ENCODE measurements at regions not wholly inside any gene's neighbourhood (a gene's known extent, or its start where the extent isn't known, plus 50 kb on each side); places are given as distances from the start of the nearest gene placed in this dataset.
"Not testable (repeated sequence)": the region's sequence is repeated elsewhere in the genome, so short reads cannot be mapped to it uniquely, and the experiment has no call there.

- DNase-seq, result not testable (repeated sequence)
These were observed 146.8 kb upstream of the ROPN1B start for GRCh38 chr3:125822175-125822574.

- DNase-seq, result not testable (repeated sequence)
These were observed 137.8 kb upstream of the ROPN1B start for GRCh38 chr3:125831005-125831750.

- DNase-seq, result not testable (repeated sequence)
These were observed 133.4 kb upstream of the ROPN1B start for GRCh38 chr3:125835562-125835961.

- not testable (repeated sequence) for DNase-seq
These were observed 132.9 kb upstream of the ROPN1B start for GRCh38 chr3:125836011-125836551.

- not testable (repeated sequence) for DNase-seq
These were observed 132.2 kb upstream of the ROPN1B start for GRCh38 chr3:125836786-125837185.

- not testable (repeated sequence) for DNase-seq
These were observed 130.1 kb upstream of the ROPN1B start for GRCh38 chr3:125838857-125839256.

- DNase-seq, result not testable (repeated sequence)
These were observed 128.5 kb upstream of the ROPN1B start for GRCh38 chr3:125840465-125840864.

- not testable (repeated sequence) for DNase-seq
These were observed 121.0 kb upstream of the ROPN1B start for GRCh38 chr3:125847966-125848365.

- not testable (repeated sequence) for DNase-seq
These were observed 114.0 kb upstream of the ROPN1B start for GRCh38 chr3:125855006-125855405.

GRCh38 chr3:125860547-125860946, 108.4 kb upstream of the ROPN1B start:
- DNase-seq, result not testable (repeated sequence)

GRCh38 chr3:125862841-125863254, 106.1 kb upstream of the ROPN1B start:
- DNase-seq, result not testable (repeated sequence)

- not testable (repeated sequence) for DNase-seq
These were observed 104.4 kb upstream of the ROPN1B start for GRCh38 chr3:125864532-125864931.

GRCh38 chr3:125886006-125886405, 83.0 kb upstream of the ROPN1B start:
- peak; percentile 27 for DNase-seq

GRCh38 chr3:125899181-125899580, 69.8 kb upstream of the ROPN1B start:
- not testable (repeated sequence) for DNase-seq

- DNase-seq, result not testable (repeated sequence)
These were observed 67.5 kb upstream of the ROPN1B start for GRCh38 chr3:125901473-125901872.

- not testable (repeated sequence) for DNase-seq
These were observed 65.1 kb upstream of the ROPN1B start for GRCh38 chr3:125903780-125904455.

GRCh38 chr3:125907279-125907678, 61.7 kb upstream of the ROPN1B start:
- DNase-seq, result not testable (repeated sequence)

GRCh38 chr3:125910851-125911250, 58.1 kb upstream of the ROPN1B start:
- not testable (repeated sequence) for DNase-seq

- DNase-seq, result not testable (repeated sequence)
These were observed 54.2 kb upstream of the ROPN1B start for GRCh38 chr3:125914608-125915436.

GRCh38 chr3:125915437-125915787, 53.6 kb upstream of the ROPN1B start:
- DNase-seq, result not testable (repeated sequence)

- peak; percentile 99 for DNase-seq
These were observed 53.1 kb upstream of the ROPN1B start for GRCh38 chr3:125915792-125916375.

- peak; percentile 97 for DNase-seq
These were observed 52.5 kb upstream of the ROPN1B start for GRCh38 chr3:125916376-125916978.

Data from occipital lobe (tissue), 1 donor.